ENCODE measurements at regions not wholly inside any gene's neighbourhood (a gene's known extent, or its start where the extent isn't known, plus 50 kb on each side); places are given as distances from the start of the nearest gene placed in this dataset.

DNA sequence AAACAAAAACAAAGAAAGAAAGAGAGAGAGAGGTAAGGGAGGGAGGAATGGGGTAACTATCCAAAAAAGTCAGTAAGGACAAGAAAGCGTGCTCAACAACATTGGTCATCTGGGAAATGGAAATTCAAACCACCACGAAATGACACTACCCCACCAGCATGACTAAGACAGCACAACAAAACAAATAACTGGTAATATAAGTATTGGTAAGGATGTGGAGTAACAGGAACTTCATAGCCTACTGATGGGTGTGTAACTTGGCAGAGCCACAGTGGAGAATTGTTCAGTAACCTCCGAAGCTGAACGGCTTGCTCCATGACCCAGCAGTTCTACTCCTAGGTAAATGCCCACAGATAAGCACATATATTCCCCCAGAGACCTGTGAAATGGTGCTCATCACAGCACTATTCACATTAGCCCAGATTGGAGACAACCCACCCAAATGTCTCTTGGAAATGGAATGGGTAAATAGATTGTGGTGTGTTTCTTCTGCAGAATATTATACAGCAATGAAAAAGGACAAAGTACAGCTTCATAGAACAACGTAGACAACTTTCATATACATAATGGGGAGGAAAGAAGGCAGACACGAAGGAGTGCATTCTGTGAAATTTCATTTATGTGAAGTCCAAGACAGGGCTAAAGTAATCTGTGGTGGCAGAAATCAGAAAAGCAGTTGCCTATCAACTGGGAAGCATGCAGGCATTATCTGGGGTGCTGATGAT, 95.5 kb upstream of the ATP6AP2 start:
- DNase-seq = no peak

DNA sequence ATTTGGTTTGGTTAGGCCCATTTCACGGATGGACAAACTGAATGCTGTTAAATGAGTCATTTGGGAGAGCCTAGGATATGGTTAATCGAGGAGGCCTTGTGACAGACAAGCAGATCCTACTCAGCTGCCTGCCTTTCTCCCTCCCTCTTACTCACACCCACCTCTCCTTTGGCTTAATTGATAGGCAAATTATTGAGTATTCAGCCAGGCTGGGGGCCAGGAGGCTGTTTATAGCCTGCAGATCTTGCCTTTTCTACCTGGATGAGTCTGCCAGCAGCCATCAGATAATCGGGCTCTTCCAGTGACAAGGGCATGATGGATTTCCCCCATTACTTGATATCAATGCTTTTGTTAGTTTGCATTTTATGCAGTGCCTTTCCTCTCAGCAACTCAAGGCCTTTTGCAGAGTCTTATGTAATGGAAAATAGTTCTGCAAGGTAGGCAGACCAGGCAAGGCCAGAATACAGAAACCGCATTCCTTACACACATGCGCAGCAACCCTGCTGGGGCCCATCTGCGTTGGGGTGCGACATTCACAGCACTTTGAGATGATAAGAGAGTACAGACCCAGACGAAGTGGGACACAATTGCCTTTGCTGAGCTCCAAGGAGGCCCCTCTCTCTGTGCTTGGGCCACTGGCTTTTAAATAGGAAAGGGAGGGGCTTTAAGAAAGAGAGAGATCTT, 96.2 kb upstream of the ATP6AP2 start:
- DNase-seq = no peak

DNA sequence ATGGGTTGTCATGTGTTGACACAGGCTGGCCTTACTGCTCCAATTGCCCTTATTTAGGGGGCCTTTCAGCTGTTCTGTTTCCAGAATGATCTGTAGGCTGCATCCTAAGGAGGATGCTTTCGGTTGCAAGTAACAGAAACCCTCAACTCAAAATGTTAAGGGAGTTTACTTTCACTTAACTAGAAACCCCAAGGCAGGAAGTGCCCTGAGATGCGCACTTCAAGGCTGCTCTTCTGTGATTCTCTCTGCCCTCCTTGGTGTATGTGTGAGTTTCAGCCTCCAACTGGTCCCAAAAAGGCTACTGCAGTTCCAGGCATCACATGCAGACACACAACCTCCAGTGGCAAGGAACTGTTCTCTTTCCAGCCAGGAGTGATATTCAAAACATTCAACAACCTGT, 97.3 kb upstream of the ATP6AP2 start:
- DNase-seq = no peak

DNA sequence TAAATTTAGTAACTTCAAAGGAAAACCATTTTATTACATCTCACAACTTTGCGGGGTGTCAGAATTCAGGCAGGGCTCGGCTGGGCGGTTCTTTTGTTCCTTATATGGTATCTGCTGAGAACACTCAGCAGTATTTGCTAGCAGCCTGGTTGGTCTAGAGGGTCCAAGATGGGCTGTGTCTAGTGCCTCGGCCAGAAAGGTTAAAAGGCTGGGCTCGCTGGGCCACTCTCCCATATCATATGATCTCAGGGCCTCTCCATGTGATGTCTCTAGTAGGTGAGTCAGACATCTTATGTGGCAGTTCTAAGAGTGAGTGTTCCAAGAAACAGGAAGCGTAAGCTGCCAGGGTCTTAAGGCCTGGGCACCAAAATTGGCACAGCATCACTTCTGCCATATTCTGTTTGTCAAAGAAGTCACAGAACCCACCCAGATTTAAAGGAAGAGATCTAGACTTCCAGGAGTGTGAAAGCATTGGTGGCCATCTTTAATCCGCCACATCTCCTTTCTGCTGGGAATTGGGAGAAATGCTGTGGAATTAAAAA, 100.9 kb upstream of the ATP6AP2 start:
- DNase-seq = no peak

DNA sequence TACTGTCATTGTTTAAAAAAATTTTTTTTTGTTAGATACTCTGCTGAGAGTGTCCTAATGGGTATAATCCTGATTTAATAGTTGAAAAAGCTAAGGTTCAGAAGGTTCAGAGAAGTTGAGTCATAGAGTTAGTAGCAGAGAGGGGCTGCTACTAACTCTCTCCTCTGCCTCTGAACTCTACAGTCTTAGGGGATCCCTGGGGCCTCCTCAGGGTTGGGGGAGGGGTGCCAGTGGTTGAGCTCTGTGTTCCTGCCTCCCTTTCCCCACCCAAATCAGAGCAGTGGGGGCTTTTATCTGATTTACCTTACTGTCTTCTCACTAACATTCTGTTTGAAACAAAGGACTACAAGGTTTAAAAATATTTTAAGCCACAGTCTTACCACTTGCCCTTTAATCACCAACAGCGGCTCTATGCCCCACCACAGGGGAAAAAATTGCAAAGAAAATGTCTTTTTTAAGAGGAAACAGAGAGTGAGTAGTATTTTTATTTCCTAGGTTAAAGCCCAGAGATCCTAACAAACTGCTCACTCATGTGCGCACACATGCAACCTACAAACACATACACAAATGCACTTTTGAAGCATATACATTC, 102.2 kb upstream of the ATP6AP2 start:
- no peak for DNase-seq

DNA sequence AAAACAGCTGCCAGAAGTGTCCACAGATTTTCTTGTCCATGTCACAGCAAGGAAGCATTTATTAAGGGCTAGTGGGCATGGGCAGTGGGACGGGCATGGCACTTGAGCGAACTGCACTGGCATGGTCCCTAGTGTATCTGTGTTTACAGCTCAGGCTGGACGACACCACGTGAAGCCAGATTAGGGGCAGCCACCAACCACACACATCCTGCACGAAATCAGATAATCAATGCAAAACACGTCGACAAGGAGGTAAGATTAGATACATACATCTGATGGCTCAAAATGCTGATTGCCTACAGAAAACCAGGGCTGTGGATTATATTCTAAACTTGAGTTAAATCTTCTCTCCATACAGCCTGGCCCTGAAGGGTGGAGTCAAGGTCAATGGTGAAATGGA, 103.8 kb upstream of the ATP6AP2 start:
- no peak for DNase-seq

DNA sequence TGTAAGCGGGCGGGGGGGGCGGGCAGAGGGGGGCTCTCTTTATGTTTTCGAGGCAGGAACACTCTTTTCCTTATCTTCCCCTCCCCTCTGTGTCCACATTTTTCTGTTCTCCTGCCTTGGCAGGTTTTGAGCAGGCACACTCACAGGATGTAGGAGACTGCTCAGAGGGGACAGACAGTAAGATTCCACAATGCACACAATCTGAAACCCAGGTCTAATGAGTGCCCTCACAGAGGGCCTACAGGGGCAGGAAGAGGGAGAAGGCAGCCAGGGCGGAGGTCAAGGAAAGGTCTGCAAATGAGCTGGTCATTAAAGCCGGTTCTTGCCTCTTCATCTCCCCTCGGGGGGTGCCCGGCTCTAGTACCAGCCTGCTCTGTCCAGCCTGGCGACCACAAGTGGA, 106.1 kb upstream of the ATP6AP2 start:
- DNase-seq = no peak

DNA sequence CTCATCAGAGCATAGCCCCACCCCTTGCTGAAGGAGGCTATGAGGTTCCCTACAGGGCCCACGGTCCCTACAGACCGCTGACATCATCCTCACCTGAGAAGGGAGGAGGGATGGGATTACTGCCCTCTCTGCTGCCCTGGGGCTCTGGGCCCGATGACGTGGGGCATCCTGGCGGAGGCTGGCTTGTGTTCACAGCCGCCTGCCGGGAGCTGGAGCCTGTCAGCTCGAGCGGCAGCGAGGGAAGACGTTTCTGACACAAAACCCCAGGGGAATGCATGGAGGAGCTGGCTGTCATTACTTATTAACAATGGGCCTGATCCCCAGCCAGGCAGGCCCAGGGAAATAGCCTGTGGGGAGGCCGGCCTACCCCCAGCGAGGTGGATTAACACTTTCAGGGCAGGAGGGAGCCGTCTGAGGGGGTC, 106.6 kb upstream of the ATP6AP2 start:
- no peak for DNase-seq

DNA sequence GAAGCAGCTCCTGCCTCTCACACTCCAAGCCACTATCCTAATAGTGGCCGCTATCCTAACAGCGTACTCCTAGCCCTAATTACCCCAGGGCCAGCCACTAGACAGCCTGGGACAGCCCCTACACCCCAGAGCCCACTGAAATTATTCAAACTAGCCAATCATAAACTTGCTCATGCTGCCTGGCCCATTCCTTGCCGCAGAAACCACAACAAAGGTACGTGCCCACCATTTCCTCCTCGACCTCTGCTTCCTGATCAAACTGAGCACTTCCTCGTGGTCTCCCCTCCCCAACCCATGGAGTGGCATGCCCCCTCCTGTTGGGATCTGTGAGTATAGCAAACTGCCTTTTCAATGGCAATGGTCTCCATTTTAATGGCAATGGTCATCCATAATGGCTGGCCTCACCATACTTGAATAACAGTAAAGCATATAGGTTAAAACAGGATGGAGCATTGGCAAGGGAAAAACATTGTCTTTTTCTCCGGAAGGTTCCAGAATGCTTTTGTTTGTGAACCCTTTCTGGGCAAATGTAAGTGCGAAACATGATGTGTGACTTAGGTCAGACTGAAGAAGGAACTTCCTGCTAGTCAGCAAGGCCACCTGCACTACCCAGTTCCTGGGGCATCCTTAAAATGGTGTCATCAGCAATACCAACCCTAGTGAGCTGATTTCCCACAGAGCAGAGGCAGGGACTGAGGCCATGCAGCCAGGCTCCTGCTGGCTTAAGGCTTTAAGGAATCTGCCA, 107.1 kb upstream of the ATP6AP2 start:
- no peak for DNase-seq

DNA sequence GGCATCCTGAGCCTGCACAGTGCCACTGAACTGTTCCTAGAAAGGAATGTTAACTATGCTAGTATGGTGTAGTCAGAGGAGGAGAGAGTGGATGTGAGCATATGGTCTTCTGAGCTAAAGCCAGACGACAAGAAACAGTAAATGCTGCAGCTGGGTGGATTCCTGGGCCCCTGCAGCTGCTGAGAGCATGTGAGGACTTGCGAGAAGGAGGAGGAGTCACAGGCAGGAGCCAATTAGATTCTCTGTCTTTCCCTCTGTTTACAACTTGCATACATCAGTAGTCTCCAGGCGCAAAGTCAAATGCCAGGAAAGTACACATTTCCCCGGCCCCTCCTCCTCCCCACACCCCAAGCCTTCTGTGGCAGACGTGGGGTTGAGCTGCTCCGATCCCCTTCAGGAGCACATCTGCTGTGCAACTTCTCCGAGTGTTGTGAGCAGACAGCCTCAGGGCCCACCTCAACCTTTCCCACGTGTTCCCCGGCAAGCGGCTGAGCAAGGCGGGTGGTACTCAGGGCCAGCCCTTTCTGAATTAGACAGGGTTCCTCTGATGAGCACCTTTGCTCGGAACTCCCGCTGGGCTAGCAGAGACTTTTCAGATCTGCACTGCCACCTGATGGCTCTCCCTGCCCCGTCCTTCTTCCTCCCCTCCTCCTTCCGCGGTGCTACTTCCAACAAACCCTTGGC, 108.7 kb upstream of the ATP6AP2 start:
- DNase-seq = peak; percentile 62

DNA sequence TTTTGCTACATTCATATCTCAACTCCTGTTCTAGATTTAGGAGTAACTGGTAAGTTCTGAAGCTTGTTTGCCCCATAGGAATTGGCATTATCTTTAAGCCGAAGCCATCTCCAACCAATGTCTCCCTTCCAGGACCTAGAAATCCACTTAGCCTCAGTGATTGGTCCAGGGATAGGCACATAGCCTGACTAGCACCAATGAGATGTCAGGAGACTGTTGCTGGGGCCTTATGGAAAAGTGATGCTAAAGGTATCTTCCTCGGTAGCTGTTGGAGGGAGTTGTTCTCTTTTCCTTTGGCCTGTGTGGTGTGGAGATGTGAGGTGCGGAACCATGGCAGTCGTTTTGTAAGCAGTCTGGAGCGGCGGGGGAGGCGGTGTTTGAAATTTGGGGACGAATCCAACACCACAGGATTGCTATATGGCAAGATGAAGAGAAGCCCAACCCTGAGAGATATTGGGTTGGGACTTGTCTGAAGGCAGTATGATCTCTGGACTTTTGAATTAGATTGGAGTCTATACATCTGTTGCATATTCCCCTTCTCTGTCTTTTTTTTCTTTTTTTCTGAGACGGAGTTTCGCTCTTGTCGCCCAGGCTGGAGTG, 109.8 kb upstream of the ATP6AP2 start:
- DNase-seq = peak; percentile 2

DNA sequence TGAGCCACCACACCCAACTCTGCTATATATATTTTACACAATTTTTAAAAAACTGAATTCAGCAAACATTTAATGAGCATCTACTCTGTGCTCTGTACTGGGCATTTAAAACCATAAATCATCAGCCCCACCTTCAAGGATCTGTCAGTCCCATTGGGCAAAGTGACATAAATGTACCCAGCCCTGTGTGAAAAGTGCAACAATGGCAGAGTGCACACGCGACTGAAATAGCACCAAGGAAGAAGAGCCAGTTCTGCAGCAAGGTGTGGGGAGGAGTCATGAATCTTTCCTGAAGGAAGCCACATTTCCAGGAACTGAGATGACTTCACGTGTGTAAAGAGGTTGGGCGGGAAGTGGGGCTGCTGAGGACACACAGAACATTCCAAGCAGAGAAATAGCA, 111.5 kb upstream of the ATP6AP2 start:
- DNase-seq = no peak

DNA sequence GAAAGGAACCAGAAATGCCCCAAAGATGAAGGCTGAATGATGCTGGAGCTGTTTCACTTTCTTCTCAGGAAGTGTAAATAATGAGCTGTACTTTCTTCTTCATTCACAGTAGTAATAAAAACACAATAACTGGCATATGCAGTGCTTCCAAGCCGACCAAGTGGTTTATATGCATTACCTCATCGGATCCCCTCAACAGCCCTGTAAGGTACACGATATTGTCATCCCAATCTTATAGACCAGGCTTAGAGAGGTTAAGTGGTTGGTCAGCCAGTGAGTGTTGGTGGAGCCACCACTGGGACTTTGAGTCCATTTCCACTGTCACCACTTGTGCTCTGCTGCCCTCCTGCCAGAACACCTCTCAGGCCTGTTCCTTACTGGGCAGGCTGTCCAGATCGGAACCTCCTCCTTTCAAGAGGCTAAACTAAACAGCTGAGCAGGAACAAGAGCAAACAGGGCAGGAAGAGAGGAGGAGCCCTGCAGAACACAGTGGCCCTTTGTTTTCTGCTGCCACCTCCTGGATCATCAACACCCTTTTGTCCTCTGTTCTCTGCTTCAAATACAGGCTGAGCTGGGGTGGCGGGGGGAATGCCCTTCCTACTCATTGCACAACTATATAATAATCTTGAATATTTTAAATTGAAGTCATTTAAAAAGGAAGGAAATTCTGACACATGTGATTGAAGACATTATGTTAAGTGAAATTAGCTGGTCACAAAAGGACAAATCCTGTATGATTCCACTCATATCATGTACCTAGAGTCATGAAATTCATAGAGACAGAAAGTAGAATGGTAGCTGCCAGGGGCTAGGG, 112.5 kb upstream of the ATP6AP2 start:
- DNase-seq = peak; percentile 33

DNA sequence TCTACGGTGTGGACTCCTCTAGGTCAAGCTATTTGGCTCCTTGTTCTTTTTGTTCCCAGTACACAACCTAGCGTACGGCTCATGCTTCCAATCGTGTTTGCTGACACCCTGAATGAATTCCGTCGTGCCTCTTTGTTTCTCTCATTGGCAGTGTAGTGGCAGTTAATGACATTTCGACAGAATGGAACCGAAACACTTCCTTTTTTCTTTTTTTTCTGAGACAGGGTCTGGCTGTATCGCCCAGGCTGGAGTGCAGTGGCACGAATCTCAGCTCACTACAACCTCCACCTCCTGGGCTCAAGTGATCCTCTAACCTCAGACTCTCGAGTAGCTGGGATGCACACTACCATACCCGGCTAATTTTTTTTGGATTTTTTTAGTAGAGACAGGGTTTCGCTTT, 113.3 kb upstream of the ATP6AP2 start:
- no peak for DNase-seq

DNA sequence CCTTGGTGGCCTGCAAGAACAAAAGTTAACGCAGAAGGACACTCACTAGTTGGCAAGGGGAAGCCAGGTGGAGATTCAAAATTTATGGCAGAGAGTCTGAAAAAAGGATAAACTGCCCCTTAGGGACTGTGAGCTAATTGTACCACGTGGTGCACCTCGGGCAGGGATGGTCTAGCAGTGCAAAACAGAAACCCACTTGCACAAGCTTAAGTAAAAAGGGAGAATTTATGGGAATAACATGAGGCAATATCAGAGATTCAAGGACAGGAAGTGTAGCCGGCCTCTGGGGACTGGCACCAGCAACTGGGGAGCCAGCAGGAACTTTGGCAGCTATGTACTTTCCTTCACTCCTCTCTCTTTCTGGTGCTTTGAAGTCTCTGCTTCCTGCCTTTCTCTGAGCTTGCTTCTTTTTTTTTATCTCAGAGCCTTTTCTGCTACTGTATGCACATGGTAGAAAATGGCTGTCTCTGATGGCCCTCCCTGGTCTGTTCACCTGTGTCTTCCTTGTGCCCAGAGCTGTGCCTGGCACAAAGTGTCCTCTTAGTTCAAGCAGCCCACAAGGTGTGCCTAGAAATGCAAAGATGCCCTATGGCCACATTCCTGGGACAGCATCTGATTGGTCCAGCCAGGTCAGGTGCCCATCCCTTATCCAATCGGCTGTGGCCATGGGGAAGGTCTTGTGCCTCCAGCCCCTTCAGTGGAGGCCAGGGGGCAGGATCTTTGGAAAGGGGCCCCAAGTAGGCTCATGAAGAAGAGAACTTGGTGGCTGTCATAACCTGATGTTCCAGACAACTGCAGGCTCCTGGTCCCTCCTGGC, 114.8 kb upstream of the ATP6AP2 start:
- no peak for DNase-seq

DNA sequence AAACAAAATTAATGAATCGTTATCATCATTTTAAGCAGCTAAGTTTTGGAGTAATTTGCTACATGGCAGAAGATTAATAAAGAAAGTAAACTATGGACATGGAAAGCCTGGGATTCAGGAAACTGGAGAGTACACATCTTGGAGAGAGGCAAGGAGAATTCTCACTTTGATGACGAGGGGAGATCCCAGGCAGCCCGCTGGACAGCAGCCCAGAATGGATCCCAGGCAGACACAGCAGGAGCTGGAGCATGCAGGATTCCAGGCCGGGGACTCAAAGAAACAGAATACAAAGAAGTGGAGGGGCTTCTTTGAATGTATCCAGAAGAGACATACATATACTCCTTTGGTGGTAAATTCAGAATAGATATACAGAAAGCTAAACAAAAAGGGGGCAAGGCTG, 118.0 kb upstream of the ATP6AP2 start:
- DNase-seq = no peak

DNA sequence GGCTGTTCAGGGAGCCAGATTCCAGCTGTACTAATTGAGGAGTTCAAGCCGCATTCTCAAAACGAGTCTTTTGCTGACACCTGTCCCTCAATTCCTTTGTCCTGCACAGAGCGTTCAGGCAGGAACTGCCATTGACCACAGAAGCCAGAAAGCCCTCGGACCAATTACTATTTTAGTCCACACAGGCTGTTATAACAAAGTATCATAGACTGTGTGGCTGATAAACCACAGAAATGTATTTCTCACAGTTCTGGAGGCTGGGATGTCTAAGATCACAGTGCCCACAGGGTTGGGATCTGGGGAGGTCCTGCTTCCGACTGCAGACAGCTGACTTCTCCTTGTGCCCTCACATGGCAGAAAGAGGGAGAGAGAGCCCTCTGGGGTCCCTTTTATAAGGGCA, 119.8 kb upstream of the ATP6AP2 start:
- no peak for DNase-seq

DNA sequence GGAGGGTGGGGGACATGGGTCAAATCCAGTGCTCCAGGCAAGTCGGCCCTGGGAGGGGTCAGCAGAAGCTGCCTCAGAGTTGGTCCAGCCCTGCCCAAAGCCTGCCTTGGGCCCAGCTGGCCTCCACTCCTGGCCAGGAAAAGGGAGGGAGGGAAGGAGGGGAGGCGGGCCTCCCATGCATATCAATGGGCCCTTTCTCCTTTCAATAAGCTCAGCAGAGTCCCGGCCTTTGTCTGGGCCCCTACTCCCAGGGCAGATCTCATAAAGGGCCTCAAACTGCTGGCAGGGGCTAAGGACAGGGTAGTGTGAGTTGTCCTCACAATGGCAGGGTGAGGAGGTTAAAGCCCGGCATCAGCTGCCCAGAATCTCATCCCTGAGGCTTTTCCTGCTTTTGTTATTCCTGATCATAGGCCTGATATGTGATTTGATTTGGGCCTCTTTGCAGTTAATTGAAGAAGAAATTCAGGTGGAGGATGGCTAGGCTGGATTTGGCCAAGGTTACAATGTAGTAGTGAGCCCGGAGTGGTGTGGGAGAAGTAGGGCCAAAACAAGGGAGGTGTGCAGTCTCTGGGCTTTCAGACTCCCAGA, 121.1 kb upstream of the ATP6AP2 start:
- DNase-seq = no peak

DNA sequence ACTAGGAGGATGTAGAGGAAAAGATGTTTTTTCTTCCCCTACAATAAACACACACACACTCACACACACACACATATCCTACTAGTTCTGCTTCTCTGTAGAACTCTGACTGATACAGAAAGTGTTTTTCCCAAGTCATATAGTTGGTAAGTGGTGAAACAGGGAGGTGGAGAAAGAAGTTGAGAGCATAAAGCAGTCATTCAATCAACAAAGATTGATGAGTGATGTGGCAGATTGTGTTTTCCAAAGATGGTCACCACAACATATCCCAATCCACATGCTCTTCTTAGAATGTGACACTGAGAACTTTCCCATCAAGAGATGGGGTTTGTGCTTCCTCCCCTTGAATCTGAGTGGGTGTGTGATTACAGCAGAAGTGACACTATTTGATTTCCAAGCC, 123.4 kb upstream of the ATP6AP2 start:
- no peak for DNase-seq

DNA sequence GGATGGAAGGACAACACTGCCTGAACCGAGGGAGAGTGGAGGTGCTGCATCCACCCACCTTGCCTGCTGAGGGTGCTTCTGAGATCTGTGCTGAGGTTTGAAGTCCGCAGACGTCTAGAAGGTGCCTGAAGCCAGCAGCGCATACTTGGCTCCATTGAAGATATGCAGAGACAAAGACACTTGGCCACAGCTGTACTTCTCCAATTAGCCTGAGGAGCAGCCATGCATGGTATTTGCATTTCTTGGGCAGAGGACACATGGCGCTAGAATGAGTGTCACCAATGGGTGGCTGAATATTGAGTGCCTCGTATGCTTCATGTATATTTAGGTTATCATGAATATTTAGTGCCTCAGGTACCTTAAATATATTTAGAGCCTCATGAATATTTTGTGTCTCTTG, 128.7 kb upstream of the ATP6AP2 start:
- no peak for DNase-seq
